HG03025 (cell line): ENCODE measurements at regions not wholly inside any gene's neighbourhood (a gene's known extent, or its start where the extent isn't known, plus 50 kb on each side); places are given as distances from the start of the nearest gene placed in this dataset.
"Not testable (repeated sequence)": the region's sequence is repeated elsewhere in the genome, so short reads cannot be mapped to it uniquely, and the experiment has no call there.

Experiments
- ATAC-seq: cut with Tn5 transposase; IDR thresholded peaks from one replicate; pipeline ENCODE4 v1.9.1; 2021; ENCODE audit warnings: mild to moderate bottlenecking, moderate library complexity; ENCODE audit not compliant: unreplicated experiment, low FRiP score

- ATAC-seq, result no peak
Measured at GRCh38 chr3:66910266-66911055, 87.6 kb upstream of the KBTBD8 start.

GRCh38 chr3:66912306-66912705 lies 85.8 kb upstream of the KBTBD8 start:
- ATAC-seq, result no peak

- no peak for ATAC-seq
Measured at GRCh38 chr3:66922058-66922457, 76.0 kb upstream of the KBTBD8 start.

- ATAC-seq, result no peak
Measured at GRCh38 chr3:66923969-66924368, 74.1 kb upstream of the KBTBD8 start.

GRCh38 chr3:66928252-66928651 lies 69.9 kb upstream of the KBTBD8 start:
- no peak for ATAC-seq

- no peak for ATAC-seq
Measured at GRCh38 chr3:66931291-66931690, 66.8 kb upstream of the KBTBD8 start.

GRCh38 chr3:66931699-66932098 lies 66.4 kb upstream of the KBTBD8 start:
- ATAC-seq, result no peak

- no peak for ATAC-seq
Measured at GRCh38 chr3:66933233-66933632, 64.9 kb upstream of the KBTBD8 start.

GRCh38 chr3:66934041-66934440 lies 64.1 kb upstream of the KBTBD8 start:
- no peak for ATAC-seq

- no peak for ATAC-seq
Measured at GRCh38 chr3:66934725-66935124, 63.4 kb upstream of the KBTBD8 start.

- ATAC-seq, result not testable (repeated sequence)
Measured at GRCh38 chr3:66937041-66937440, 61.1 kb upstream of the KBTBD8 start.

- ATAC-seq, result peak; percentile 77
Measured at GRCh38 chr3:66938338-66938963, 59.7 kb upstream of the KBTBD8 start.

GRCh38 chr3:66948041-66948440 lies 50.1 kb upstream of the KBTBD8 start:
- ATAC-seq, result no peak
